Mucosa of stomach (tissue), 1 donor: ENCODE measurements at regions not wholly inside any gene's neighbourhood (a gene's known extent, or its start where the extent isn't known, plus 50 kb on each side); places are given as distances from the start of the nearest gene placed in this dataset.

Experiments used
- H3K27me3 ChIP-seq: one replicate; pipeline ENCODE4 v1.7.0; 2013; ENCODE audit warnings: mild to moderate bottlenecking, low read length; ENCODE audit not compliant: control insufficient read depth, insufficient read depth
- H3K36me3 ChIP-seq: one replicate; pipeline ENCODE4 v1.7.0; 2013; ENCODE audit warnings: low read length; ENCODE audit not compliant: control insufficient read depth, insufficient read depth
- H3K4me1 ChIP-seq: one replicate; pipeline ENCODE4 v1.7.0; 2013; ENCODE audit warnings: mild to moderate bottlenecking, low read length; ENCODE audit not compliant: control insufficient read depth, insufficient read depth
- H3K4me3 ChIP-seq: one replicate; pipeline ENCODE4 v1.7.0; 2013; ENCODE audit warnings: low read length
- H3K9ac ChIP-seq: one replicate; pipeline ENCODE4 v1.7.0; 2013; ENCODE audit warnings: mild to moderate bottlenecking, low read length, moderate library complexity
- H3K9me3 ChIP-seq: one replicate; pipeline ENCODE4 v1.7.0; 2013; ENCODE audit warnings: mild to moderate bottlenecking, low read length, moderate library complexity; ENCODE audit not compliant: control insufficient read depth
- donor health status: Pancreatic carcinoma.

GRCh38 chr10:30190577-30191552 lies 131.5 kb upstream of the JCAD start:
- Histone ChIP-seq H3K4me1 (peaks cover 17% of the 10 kb centered on the region), H3K9me3 (no peaks in the 10 kb centered on the region), H3K36me3 (no peaks in the 10 kb centered on the region), H3K27me3 (no peaks in the 10 kb centered on the region), H3K4me3 (no peak overlapping the region), H3K9ac (no peak overlapping the region)

DNA sequence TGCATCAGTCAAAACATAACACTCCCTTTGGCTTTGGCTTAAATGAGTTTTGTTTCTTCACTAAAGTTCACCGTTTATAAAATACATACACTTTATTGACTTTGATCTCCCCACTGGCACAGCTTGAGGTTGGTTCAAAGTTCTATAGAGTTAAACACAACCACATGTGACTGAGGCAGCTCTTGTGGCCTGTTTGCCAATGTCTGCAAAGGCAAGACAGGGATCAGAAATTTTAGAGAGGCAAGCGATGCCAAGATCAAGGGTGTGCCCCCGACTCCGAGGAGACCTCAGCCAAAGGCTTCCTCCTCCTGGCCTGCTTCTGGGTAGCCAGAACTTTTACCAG lies 129.8 kb upstream of the JCAD start:
- H3K36me3 ChIP-seq, result no peaks in the 10 kb centered on the region
- no peaks in the 10 kb centered on the region for H3K27me3 ChIP-seq
- H3K4me1 ChIP-seq, result peaks cover 19% of the 10 kb centered on the region
- no peak overlapping the region for H3K9ac ChIP-seq
- H3K4me3 ChIP-seq, result no peak overlapping the region
- no peaks in the 10 kb centered on the region for H3K9me3 ChIP-seq

DNA sequence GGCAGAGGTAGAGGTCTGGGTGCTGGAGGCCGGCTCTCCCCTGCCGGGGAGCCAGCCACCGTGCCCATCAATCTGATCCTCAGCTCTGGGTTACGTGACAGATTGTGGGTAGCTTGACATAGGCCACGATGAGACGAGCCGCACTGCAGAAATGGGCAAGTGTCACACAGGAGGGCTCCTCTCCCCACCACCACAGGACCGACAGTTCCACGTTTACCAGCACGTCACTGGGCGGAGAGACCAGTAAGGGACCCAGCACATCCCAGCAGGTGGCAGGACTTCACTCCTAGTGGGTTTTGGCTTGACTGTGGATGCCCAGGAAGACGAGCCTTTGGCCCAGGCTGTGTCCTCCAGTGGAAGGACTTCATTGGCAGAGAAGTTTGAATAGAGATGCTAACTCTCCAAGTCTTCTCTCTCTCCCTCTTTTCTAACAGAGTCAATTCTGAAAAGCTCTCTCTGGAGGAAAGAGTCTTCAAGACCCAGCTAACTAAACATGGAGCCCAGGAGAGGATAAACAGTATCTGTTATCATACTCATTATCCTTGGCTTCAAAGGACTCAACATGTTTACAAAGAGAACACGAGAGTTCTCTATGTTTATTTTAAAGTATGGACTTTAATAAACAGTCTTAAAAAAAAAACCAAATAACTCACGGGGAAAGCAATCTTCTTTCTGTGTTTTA lies 129.3 kb upstream of the JCAD start:
- Histone ChIP-seq H3K27me3 (no peaks in the 10 kb centered on the region), H3K9ac (no peak overlapping the region), H3K9me3 (no peaks in the 10 kb centered on the region), H3K4me1 (peaks cover 19% of the 10 kb centered on the region), H3K36me3 (no peaks in the 10 kb centered on the region), H3K4me3 (no peak overlapping the region)

DNA sequence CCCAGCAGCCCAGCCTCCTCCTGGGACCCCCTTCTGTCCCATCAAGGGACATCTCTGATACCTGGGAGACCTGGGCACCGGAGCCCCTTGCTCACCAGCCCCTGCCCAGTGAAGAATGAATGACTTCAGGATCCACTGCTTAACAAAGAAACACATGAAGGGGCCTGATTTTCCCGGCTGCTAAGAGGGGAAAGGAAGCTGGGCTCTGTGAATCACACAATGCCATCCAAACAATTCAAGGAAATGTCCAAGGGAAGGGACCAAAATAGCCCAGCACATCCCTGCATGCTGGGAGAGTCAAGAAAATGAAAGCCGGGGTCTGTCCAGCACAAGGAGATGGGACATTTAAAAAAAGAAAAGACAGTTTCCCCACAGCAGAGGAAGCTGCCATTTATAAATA lies 128.7 kb upstream of the JCAD start:
- no peaks in the 10 kb centered on the region for H3K36me3 ChIP-seq
- no peaks in the 10 kb centered on the region for H3K27me3 ChIP-seq
- H3K4me1 ChIP-seq, result peaks cover 19% of the 10 kb centered on the region
- H3K9me3 ChIP-seq, result no peaks in the 10 kb centered on the region
- H3K4me3 ChIP-seq, result no peak overlapping the region
- H3K9ac ChIP-seq, result no peak overlapping the region

DNA sequence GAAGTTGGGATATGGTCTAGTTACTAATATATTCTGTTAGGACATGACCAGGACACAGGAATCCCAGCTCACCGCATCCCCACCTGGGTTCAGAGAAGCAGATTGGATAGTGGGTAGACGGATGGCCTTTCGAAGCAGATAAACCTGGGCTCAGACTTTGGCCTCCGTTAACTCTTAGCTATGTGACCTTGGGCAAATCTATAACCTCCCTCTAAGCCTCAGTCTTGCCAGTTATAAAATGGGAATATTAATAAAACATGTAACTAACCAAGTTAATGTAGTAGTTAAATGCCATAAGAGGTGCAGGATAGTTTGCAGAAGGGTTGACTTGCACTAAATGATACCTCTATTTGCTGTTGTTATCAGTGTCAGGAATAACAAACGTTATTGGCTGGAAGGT lies 127.6 kb upstream of the JCAD start:
- H3K9me3 ChIP-seq, result no peaks in the 10 kb centered on the region
- no peaks in the 10 kb centered on the region for H3K27me3 ChIP-seq
- no peak overlapping the region for H3K9ac ChIP-seq
- peaks cover 19% of the 10 kb centered on the region for H3K4me1 ChIP-seq
- H3K4me3 ChIP-seq, result peak overlapping the region; percentile 42
- H3K36me3 ChIP-seq, result no peaks in the 10 kb centered on the region

DNA sequence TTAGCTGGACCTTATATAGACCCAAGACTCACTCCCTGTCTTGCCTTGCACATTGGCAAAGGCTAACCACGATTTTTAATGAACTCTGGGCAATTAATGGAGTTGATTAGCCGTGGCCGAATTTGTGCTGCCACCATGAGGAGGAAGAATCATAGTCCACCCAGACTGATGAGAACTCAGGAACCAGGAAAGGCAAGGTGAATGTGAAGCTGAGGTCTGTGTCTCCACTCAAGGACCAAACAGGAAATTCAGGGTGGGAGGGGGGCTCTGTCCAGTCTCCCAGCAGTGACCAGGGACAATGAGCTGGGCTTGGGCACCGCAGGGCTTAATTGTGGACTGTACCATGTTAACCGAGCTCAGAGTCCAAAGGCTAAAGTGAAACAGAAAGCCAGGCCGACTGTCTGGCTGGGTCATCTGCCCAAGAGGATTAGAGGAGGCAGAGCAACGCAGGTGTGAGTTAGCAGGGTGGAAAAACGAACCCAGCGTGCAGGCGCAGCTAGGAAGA lies 127.0 kb upstream of the JCAD start:
- Histone ChIP-seq H3K9ac (peak overlapping the region; percentile 33), H3K36me3 (no peaks in the 10 kb centered on the region), H3K4me1 (peaks cover 19% of the 10 kb centered on the region), H3K4me3 (peak overlapping the region; percentile 42), H3K9me3 (no peaks in the 10 kb centered on the region), H3K27me3 (no peaks in the 10 kb centered on the region)

DNA sequence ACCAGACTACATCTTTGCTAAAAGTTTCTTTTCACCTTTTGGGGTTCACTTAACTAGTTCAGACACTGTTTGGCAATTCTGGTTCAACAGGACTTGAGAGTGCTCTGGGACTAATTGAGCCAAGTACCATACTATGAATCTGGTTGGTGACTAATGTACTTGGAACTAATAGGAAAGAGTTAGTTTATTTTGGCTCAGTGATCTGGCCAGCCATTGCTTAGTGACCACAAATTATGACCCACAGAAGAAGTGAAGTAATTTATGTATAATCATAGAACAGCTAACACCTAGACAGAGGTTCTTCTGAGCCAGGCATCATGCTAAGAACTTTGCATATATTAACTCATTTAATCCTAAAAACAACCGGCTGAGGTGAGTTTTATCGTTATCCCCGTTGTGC lies 126.5 kb upstream of the JCAD start:
- Histone ChIP-seq H3K4me1 (peaks cover 19% of the 10 kb centered on the region), H3K27me3 (no peaks in the 10 kb centered on the region), H3K36me3 (no peaks in the 10 kb centered on the region), H3K4me3 (no peak overlapping the region), H3K9me3 (no peaks in the 10 kb centered on the region), H3K9ac (no peak overlapping the region)

- H3K4me1 ChIP-seq, result peaks cover 19% of the 10 kb centered on the region
- no peaks in the 10 kb centered on the region for H3K9me3 ChIP-seq
- no peaks in the 10 kb centered on the region for H3K27me3 ChIP-seq
- H3K36me3 ChIP-seq, result no peaks in the 10 kb centered on the region
- no peak overlapping the region for H3K4me3 ChIP-seq
- no peak overlapping the region for H3K9ac ChIP-seq
Observed at GRCh38 chr10:30185341-30185740, 126.0 kb upstream of the JCAD start.

- Histone ChIP-seq H3K9ac (no peak overlapping the region), H3K4me1 (peaks cover 19% of the 10 kb centered on the region), H3K27me3 (no peaks in the 10 kb centered on the region), H3K4me3 (no peak overlapping the region), H3K36me3 (no peaks in the 10 kb centered on the region), H3K9me3 (no peaks in the 10 kb centered on the region)
Observed at GRCh38 chr10:30184397-30185033, 125.1 kb upstream of the JCAD start.

GRCh38 chr10:30183055-30183402 lies 123.6 kb upstream of the JCAD start:
- Histone ChIP-seq H3K9ac (no peak overlapping the region), H3K36me3 (no peaks in the 10 kb centered on the region), H3K27me3 (no peaks in the 10 kb centered on the region), H3K4me1 (peaks cover 19% of the 10 kb centered on the region), H3K9me3 (no peaks in the 10 kb centered on the region), H3K4me3 (no peak overlapping the region)

GRCh38 chr10:30182191-30183054 lies 123.0 kb upstream of the JCAD start:
- H3K36me3 ChIP-seq, result no peaks in the 10 kb centered on the region
- peaks cover 16% of the 10 kb centered on the region for H3K4me1 ChIP-seq
- H3K27me3 ChIP-seq, result no peaks in the 10 kb centered on the region
- no peak overlapping the region for H3K4me3 ChIP-seq
- no peaks in the 10 kb centered on the region for H3K9me3 ChIP-seq
- no peak overlapping the region for H3K9ac ChIP-seq
